ENCODE measurements at regions not wholly inside any gene's neighbourhood (a gene's known extent, or its start where the extent isn't known, plus 50 kb on each side); places are given as distances from the start of the nearest gene placed in this dataset.

- no peak for TF ChIP-seq ZNF589 (CRISPR knock-in tag; conservative IDR thresholded peaks at IDR 0.05)
- TF ChIP-seq PAF1 (CRISPR knock-in tag; IDR thresholded peaks at IDR 0.05) = no peak
Observed at GRCh38 chrX:138889149-138889548, 177.6 kb upstream of the FGF13 start (continued).

GRCh38 chrX:138886769-138887168 lies 175.3 kb upstream of the FGF13 start:
- CTCF ChIA-PET (ENCODE audit: low intra/inter-chr PET ratio, low total read pairs) = no interaction called here
- FAIRE-seq = no peak
- no peaks in the 10 kb centered on the region for H4K20me1 ChIP-seq (ENCODE audit: insufficient read depth, low read length)
- in situ Hi-C loops (cut with HindIII; ENCODE audit: extremely low pct_ligation_motif_present, low pct_unique_long_range_greater_than_20kb) (no loop called here), intact Hi-C loops (cut with micrococcal nuclease; ENCODE audit: unreplicated experiment) (no loop called here)
- no peak overlapping the region for H3K9ac ChIP-seq (ENCODE audit: insufficient read depth, low read depth, low read length)
- no peak overlapping the region for H3K27ac ChIP-seq (ENCODE audit: extremely low read length, insufficient read depth, low read length)
- H3K4me3 ChIP-seq (replicated peaks in 1 of 3; ENCODE audit: insufficient read depth in 1 of 3, low read depth in 2 of 3, low read length in 3 of 3) = no peak overlapping the region
- peak; percentile 0 for DNase-seq (ENCODE audit: low spot score)
- no peaks in the 10 kb centered on the region for H3K36me3 ChIP-seq (replicated peaks in 1 of 2; ENCODE audit: control insufficient read depth in 1 of 2, insufficient read depth in 2 of 2, low read length in 2 of 2)
- 6% methylated on average over 2 of the region's 2 CpGs for WGBS (ENCODE audit: low lambda C conversion rate)
- H3K79me2 ChIP-seq (ENCODE audit: insufficient read depth, low read length) = no peaks in the 10 kb centered on the region
- no peak for ATAC-seq
- no peak overlapping the region for H2AFZ ChIP-seq (ENCODE audit: low read length)
- POLR2A ChIA-PET = no interaction called here
- H3K9me3 ChIP-seq (ENCODE audit: low read length) = no peaks in the 10 kb centered on the region
- BruUV-seq (replicated peaks) = no TSS peak
- no peaks in the 10 kb centered on the region for H3K4me1 ChIP-seq (ENCODE audit: insufficient read depth, low read length)
- no peak overlapping the region for H3K4me2 ChIP-seq (ENCODE audit: low read depth, low read length)
- no peaks in the 10 kb centered on the region for H3K27me3 ChIP-seq (ENCODE audit: control insufficient read depth in 1 of 2, insufficient read depth in 2 of 2, low read length in 2 of 2)
- TF ChIP-seq, protein P1, sequence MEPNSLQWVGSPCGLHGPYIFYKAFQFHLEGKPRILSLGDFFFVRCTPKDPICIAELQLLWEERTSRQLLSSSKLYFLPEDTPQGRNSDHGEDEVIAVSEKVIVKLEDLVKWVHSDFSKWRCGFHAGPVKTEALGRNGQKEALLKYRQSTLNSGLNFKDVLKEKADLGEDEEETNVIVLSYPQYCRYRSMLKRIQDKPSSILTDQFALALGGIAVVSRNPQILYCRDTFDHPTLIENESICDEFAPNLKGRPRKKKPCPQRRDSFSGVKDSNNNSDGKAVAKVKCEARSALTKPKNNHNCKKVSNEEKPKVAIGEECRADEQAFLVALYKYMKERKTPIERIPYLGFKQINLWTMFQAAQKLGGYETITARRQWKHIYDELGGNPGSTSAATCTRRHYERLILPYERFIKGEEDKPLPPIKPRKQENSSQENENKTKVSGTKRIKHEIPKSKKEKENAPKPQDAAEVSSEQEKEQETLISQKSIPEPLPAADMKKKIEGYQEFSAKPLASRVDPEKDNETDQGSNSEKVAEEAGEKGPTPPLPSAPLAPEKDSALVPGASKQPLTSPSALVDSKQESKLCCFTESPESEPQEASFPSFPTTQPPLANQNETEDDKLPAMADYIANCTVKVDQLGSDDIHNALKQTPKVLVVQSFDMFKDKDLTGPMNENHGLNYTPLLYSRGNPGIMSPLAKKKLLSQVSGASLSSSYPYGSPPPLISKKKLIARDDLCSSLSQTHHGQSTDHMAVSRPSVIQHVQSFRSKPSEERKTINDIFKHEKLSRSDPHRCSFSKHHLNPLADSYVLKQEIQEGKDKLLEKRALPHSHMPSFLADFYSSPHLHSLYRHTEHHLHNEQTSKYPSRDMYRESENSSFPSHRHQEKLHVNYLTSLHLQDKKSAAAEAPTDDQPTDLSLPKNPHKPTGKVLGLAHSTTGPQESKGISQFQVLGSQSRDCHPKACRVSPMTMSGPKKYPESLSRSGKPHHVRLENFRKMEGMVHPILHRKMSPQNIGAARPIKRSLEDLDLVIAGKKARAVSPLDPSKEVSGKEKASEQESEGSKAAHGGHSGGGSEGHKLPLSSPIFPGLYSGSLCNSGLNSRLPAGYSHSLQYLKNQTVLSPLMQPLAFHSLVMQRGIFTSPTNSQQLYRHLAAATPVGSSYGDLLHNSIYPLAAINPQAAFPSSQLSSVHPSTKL (CRISPR knock-in tag; IDR thresholded peaks at IDR 0.05) = no peak
- TF ChIP-seq, protein P2, sequence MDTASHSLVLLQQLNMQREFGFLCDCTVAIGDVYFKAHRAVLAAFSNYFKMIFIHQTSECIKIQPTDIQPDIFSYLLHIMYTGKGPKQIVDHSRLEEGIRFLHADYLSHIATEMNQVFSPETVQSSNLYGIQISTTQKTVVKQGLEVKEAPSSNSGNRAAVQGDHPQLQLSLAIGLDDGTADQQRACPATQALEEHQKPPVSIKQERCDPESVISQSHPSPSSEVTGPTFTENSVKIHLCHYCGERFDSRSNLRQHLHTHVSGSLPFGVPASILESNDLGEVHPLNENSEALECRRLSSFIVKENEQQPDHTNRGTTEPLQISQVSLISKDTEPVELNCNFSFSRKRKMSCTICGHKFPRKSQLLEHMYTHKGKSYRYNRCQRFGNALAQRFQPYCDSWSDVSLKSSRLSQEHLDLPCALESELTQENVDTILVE (CRISPR knock-in tag; IDR thresholded peaks at IDR 0.05) = no peak
- TF ChIP-seq MYC (CRISPR knock-in tag; IDR thresholded peaks at IDR 0.05; ENCODE audit: borderline replicate concordance) = no peak
- TF ChIP-seq RARG (CRISPR knock-in tag; IDR thresholded peaks at IDR 0.05; ENCODE audit: low read depth) = no peak
- TF ChIP-seq, protein P3, sequence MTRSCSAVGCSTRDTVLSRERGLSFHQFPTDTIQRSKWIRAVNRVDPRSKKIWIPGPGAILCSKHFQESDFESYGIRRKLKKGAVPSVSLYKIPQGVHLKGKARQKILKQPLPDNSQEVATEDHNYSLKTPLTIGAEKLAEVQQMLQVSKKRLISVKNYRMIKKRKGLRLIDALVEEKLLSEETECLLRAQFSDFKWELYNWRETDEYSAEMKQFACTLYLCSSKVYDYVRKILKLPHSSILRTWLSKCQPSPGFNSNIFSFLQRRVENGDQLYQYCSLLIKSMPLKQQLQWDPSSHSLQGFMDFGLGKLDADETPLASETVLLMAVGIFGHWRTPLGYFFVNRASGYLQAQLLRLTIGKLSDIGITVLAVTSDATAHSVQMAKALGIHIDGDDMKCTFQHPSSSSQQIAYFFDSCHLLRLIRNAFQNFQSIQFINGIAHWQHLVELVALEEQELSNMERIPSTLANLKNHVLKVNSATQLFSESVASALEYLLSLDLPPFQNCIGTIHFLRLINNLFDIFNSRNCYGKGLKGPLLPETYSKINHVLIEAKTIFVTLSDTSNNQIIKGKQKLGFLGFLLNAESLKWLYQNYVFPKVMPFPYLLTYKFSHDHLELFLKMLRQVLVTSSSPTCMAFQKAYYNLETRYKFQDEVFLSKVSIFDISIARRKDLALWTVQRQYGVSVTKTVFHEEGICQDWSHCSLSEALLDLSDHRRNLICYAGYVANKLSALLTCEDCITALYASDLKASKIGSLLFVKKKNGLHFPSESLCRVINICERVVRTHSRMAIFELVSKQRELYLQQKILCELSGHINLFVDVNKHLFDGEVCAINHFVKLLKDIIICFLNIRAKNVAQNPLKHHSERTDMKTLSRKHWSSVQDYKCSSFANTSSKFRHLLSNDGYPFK (CRISPR knock-in tag; IDR thresholded peaks at IDR 0.05; ENCODE audit: borderline replicate concordance) = no peak
- TF ChIP-seq CHCHD3 (CRISPR knock-in tag; IDR thresholded peaks at IDR 0.05) = no peak
- TF ChIP-seq SNAI1 (CRISPR knock-in tag; IDR thresholded peaks at IDR 0.05; ENCODE audit: borderline replicate concordance) = no peak
- TF ChIP-seq ZNF225 (CRISPR knock-in tag; IDR thresholded peaks at IDR 0.05) = no peak
- no peak for TF ChIP-seq ZNF558 (CRISPR knock-in tag; IDR thresholded peaks at IDR 0.05; ENCODE audit: borderline replicate concordance)
- TF ChIP-seq TGIF2 (CRISPR knock-in tag; IDR thresholded peaks at IDR 0.05) = no peak
- TF ChIP-seq ZNF724P (CRISPR knock-in tag; IDR thresholded peaks at IDR 0.05; ENCODE audit: borderline replicate concordance) = no peak
- no peak for TF ChIP-seq U2AF2 (IDR thresholded peaks at IDR 0.05; ENCODE audit: low read depth, low read length)
- TF ChIP-seq ATF2 (CRISPR knock-in tag; IDR thresholded peaks at IDR 0.05) = no peak
- no peak for TF ChIP-seq JDP2 (CRISPR knock-in tag; IDR thresholded peaks at IDR 0.05; ENCODE audit: borderline replicate concordance)

All from HepG2 (cell line).